Right atrium auricular region (tissue), 2 donors: ENCODE measurements at regions not wholly inside any gene's neighbourhood (a gene's known extent, or its start where the extent isn't known, plus 50 kb on each side); places are given as distances from the start of the nearest gene placed in this dataset.

Experiments used
- DNase-seq: peaks from one replicate; pipeline ENCODE4 v3.0.0-alpha.2; 2019; ENCODE audit warnings: low spot score
- H3K27ac ChIP-seq, 2 donors: fragments of 200-600 bp; sonication (generic); 1 replicate in 1 of 2; 2 replicates in 1 of 2; pipeline ENCODE4 v1.5.1; 2016 to 2019
- H3K27me3 ChIP-seq, 2 donors: fragments of 200-600 bp; sonication (generic); one replicate each; pipeline versions ENCODE4 v1.5.1 to v1.6.0; 2017 to 2019
- H3K36me3 ChIP-seq: fragments of 200-600 bp; sonication (generic); one replicate; pipeline ENCODE4 v1.5.1; 2016
- H3K4me1 ChIP-seq, 2 donors: fragments of 200-600 bp; sonication (generic); one replicate each; pipeline versions ENCODE4 v1.5.1 to v1.6.0; 2017 to 2019
- H3K4me3 ChIP-seq, 2 donors: fragments of 200-600 bp; sonication (generic); 1 replicate in 1 of 2; 2 replicates in 1 of 2; pipeline ENCODE4 v1.5.1; 2017 to 2019; ENCODE audit warnings: mild to moderate bottlenecking in 1 of 2, moderate library complexity in 1 of 2
- H3K9me3 ChIP-seq, 2 donors: fragments of 200-600 bp; sonication (generic); one replicate each; pipeline ENCODE4 v1.5.1; 2019
- CTCF ChIP-seq, 2 donors: fragments of 200-600 bp; sonication (generic); IDR thresholded peaks; one replicate each; pipeline ENCODE4 v1.5.1; 2019; ENCODE audit warnings: antibody characterized with exemption in 2 of 2

DNA sequence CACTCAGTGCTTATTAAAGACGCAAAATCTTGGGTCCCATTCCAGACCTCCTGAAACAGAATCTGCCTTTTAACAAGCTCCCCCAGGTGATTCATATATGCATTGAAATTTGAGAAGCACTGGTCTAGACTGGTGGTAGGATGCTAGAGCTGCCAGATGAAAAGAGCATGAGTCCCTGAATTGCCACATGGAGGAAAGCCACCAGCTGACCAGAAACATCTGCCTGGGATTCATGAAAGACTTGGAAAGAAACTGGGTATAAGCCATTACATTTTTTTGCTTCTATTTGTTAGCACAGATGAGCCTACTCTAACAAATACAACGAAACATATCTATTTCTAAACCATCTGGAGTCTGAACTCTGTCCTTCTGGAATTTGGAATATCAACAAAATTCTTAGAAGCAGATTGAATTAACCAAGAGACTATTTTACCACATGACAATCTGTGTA lies 228.9 kb downstream of the RBM43 start:
- DNase-seq, result no peak
- no peak overlapping the region for H3K27ac ChIP-seq
- no peak for TF ChIP-seq CTCF (IDR thresholded peaks at IDR 0.05)
- peaks cover 0 to 9% of the 10 kb centered on the region in 2 donors for H3K4me1 ChIP-seq
- H3K4me3 ChIP-seq, result no peak overlapping the region
- no peaks in the 10 kb centered on the region for H3K9me3 ChIP-seq
- H3K27me3 ChIP-seq, result no peaks in the 10 kb centered on the region
- no peaks in the 10 kb centered on the region for H3K36me3 ChIP-seq

GRCh38 chr2:151030663-151031230 lies 230.9 kb downstream of the RBM43 start:
- Histone ChIP-seq H3K36me3 (no peaks in the 10 kb centered on the region), H3K9me3 (no peaks in the 10 kb centered on the region), H3K4me3 (no peak overlapping the region), H3K4me1 (peaks cover 0 to 9% of the 10 kb centered on the region in 2 donors), H3K27ac (no peak overlapping the region), H3K27me3 (no peaks in the 10 kb centered on the region)
- DNase-seq, result no peak
- TF ChIP-seq CTCF (IDR thresholded peaks at IDR 0.05), result no peak

DNA sequence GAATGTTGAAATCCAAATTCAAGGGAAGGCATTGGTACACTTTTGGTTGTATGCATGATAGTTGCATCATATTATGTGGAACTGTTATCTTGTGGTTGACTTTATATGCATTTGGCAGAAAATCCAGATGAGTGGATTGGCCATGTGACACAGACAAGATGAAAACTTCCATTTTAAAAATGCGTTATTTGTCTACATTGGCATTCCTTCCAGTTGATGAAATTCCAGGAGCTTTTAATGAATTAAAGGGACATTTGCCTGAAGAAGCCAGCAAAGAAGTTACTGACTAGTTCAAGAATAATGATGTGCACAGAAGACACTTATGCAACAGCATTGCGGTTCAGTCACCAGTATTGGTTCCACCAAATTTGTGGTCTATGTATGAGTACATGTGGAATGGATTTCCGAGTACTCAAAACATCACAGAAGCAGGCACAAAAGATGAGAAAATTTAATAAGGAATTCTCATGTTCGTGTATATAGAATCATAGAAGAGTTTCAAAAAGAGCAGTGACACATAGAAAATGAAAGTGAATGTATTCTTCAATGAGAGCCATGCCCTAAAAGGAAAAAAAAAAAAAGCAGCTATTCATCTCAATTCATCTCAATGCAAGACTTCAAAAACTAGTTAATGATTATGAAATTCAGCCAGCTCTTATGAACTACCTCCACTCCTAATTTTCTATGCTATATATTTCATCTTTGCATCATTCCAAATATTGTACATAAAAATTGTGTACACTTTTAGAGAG lies 232.1 kb downstream of the RBM43 start:
- no peaks in the 10 kb centered on the region for H3K36me3 ChIP-seq
- H3K9me3 ChIP-seq, result no peaks in the 10 kb centered on the region
- no peak overlapping the region for H3K4me3 ChIP-seq
- TF ChIP-seq CTCF (IDR thresholded peaks at IDR 0.05), result no peak
- H3K4me1 ChIP-seq, result peaks cover 0 to 9% of the 10 kb centered on the region in 2 donors
- no peak overlapping the region for H3K27ac ChIP-seq
- no peak for DNase-seq
- no peaks in the 10 kb centered on the region for H3K27me3 ChIP-seq

DNA sequence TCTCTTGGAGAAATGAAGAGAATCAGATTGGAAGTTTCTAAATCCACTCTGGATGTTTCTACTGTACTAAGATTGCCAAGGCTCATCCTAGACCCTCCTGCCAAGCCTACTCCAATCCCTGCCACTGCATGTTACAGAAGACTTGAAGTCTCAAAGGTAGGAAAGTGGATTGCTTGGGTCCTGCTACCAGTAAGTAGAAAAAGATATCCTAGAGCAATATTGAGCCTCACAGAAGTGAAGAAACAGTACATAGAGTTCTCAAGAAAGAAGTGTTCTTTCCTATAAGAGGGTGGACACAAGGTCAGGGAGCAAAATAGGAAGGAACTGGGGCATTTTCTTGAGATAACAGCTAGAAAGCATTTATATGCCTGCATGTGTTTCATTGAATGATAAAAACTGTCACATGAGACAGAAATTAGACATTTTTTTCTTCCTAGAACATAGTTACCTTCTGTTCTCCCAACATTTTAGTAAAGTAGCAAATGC lies 232.9 kb downstream of the RBM43 start:
- H3K27me3 ChIP-seq, result no peaks in the 10 kb centered on the region
- DNase-seq, result no peak
- TF ChIP-seq CTCF (IDR thresholded peaks at IDR 0.05), result no peak
- H3K9me3 ChIP-seq, result no peaks in the 10 kb centered on the region
- peaks cover 0 to 9% of the 10 kb centered on the region in 2 donors for H3K4me1 ChIP-seq
- H3K4me3 ChIP-seq, result no peak overlapping the region
- H3K27ac ChIP-seq, result no peak overlapping the region
- no peaks in the 10 kb centered on the region for H3K36me3 ChIP-seq

GRCh38 chr2:151027151-151027550 lies 234.5 kb downstream of the RBM43 start:
- TF ChIP-seq CTCF (IDR thresholded peaks at IDR 0.05), result no peak
- H3K4me3 ChIP-seq, result no peak overlapping the region
- no peak overlapping the region for H3K27ac ChIP-seq
- H3K4me1 ChIP-seq, result no peaks in the 10 kb centered on the region
- H3K9me3 ChIP-seq, result no peaks in the 10 kb centered on the region
- no peaks in the 10 kb centered on the region for H3K36me3 ChIP-seq
- DNase-seq, result no peak
- no peaks in the 10 kb centered on the region for H3K27me3 ChIP-seq
